PC-9 (cell line): ENCODE measurements at regions not wholly inside any gene's neighbourhood (a gene's known extent, or its start where the extent isn't known, plus 50 kb on each side); places are given as distances from the start of the nearest gene placed in this dataset.

Source experiments
- BruUV-seq: library from RNA; stranded (reverse); fragments of 400-500 nt; replicated peaks from 2 replicates; lab custom pipeline; 2021; lab: Mats Ljungman, UMichigan
- CTCF ChIA-PET: fragments of 300-600 bp; sonication (Branson Sonifier 250); formaldehyde crosslinking; loops from one replicate; lab custom pipeline; 2022; ENCODE audit warnings: antibody characterized with exemption; lab: Charles Lee
- POLR2A ChIA-PET: fragments of 300-600 bp; sonication (Branson Sonifier 250); formaldehyde crosslinking; loops from one replicate; lab custom pipeline; 2022; ENCODE audit warnings: antibody characterized with exemption; ENCODE audit not compliant: unreplicated experiment; lab: Charles Lee
- DNase-seq, 2 experiments: peaks; one replicate each; pipeline versions ENCODE4 v3.0.0 to v3.0.0-alpha.2; 2015 to 2022; ENCODE audit warnings: mixed read lengths in 1 of 2
- H2AFZ ChIP-seq: fragments of 200-600 bp; sonication (generic); 2 replicates; pipeline ENCODE4 v1.8.1; 2017; ENCODE audit warnings: antibody characterized with exemption
- H3F3A ChIP-seq: fragments of 200-600 bp; sonication (generic); 2 replicates; pipeline ENCODE4 v1.8.1; 2017; ENCODE audit warnings: antibody characterized with exemption, mild to moderate bottlenecking, low read depth; ENCODE audit not compliant: insufficient read depth
- H3K27ac ChIP-seq: fragments of 200-600 bp; sonication (generic); 2 replicates; pipeline ENCODE4 v1.6.1; 2016; ENCODE audit warnings: mixed run types
- H3K27me3 ChIP-seq: fragments of 200-600 bp; sonication (generic); 2 replicates; pipeline ENCODE4 v1.6.1; 2016; ENCODE audit warnings: low read depth, mixed run types; ENCODE audit not compliant: insufficient read depth
- H3K36me3 ChIP-seq: fragments of 200-600 bp; sonication (generic); 2 replicates; pipeline ENCODE4 v1.6.1; 2016; ENCODE audit warnings: low read depth, mixed run types
- H3K4me1 ChIP-seq: fragments of 200-600 bp; sonication (generic); replicated peaks from 2 replicates; pipeline ENCODE4 v1.6.1; 2016; ENCODE audit warnings: mixed run types; ENCODE audit not compliant: insufficient read depth
- H3K4me2 ChIP-seq: fragments of 200-600 bp; sonication (generic); 2 replicates; pipeline ENCODE4 v1.6.1; 2017; ENCODE audit warnings: mixed run types
- H3K4me3 ChIP-seq: fragments of 200-600 bp; sonication (generic); 2 replicates; pipeline ENCODE4 v1.6.1; 2016; ENCODE audit warnings: mixed run types
- H3K79me2 ChIP-seq: fragments of 200-600 bp; sonication (generic); 2 replicates; pipeline ENCODE4 v1.6.1; 2017; ENCODE audit warnings: low read depth, mixed run types
- H3K9me2 ChIP-seq: fragments of 200-600 bp; sonication (generic); 2 replicates; pipeline ENCODE4 v1.8.1; 2017; ENCODE audit warnings: mild to moderate bottlenecking; ENCODE audit not compliant: insufficient read depth
- H3K9me3 ChIP-seq: fragments of 200-600 bp; sonication (generic); 2 replicates; pipeline ENCODE4 v1.8.1; 2016; ENCODE audit warnings: low read depth; ENCODE audit not compliant: insufficient read depth
- H4K20me1 ChIP-seq: fragments of 200-600 bp; sonication (generic); 2 replicates; pipeline ENCODE4 v1.8.1; 2017; ENCODE audit not compliant: insufficient read depth
- EZH2 ChIP-seq: fragments of 200-600 bp; sonication (generic); IDR thresholded peaks from 2 replicates; pipeline ENCODE4 v1.8.0; 2017; ENCODE audit warnings: antibody characterized with exemption, low read depth
- intact Hi-C: fragments of 100-400 bp; cut with micrococcal nuclease; formaldehyde crosslinking; loops from one replicate; pipeline ENCODE4 v1.10.0; 2022; ENCODE audit not compliant: unreplicated experiment
- TF ChIP-seq, protein P1 (sequence below): fragments of 200-600 bp; sonication (generic); conservative IDR thresholded peaks from 2 replicates; pipeline ENCODE4 v1.6.1; 2017; ENCODE audit warnings: mixed run types, antibody characterized with exemption, mild to moderate bottlenecking, moderate library complexity

DNA sequence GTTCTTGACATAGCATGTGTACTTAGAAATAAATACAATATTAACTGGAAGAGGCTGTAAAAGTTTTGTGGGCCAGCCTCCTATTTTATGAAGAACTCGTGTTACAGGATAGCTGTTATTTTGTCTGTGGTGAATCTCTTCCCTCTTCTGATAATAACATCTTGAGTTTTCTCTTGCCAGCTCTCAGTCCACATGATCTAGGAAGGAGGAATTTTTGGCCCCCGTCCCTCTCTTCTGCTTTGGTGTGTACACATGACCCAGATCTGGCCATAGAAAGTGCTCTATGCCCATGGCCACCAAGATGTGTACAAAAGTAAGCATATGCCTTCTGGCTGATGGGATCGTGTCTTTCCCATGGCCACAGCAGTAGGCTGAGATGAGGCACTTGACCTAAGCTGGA lies 108.0 kb upstream of the LEF1 start:
- POLR2A ChIA-PET: no interaction called here
- Histone ChIP-seq H3K4me3 (no peak overlapping the region), H3K36me3 (no peaks in the 10 kb centered on the region), H3K9me2 (no peaks in the 10 kb centered on the region), H3K79me2 (no peaks in the 10 kb centered on the region), H3K27ac (no peak overlapping the region), H3F3A (no peaks in the 10 kb centered on the region), H3K27me3 (no peaks in the 10 kb centered on the region), H3K4me2 (no peak overlapping the region), H4K20me1 (no peaks in the 10 kb centered on the region), H3K4me1 (no peaks in the 10 kb centered on the region), H3K9me3 (no peaks in the 10 kb centered on the region), H2AFZ (no peak overlapping the region)
- no peak for DNase-seq
- TF ChIP-seq EZH2: no peak
- TF ChIP-seq, protein P1, sequence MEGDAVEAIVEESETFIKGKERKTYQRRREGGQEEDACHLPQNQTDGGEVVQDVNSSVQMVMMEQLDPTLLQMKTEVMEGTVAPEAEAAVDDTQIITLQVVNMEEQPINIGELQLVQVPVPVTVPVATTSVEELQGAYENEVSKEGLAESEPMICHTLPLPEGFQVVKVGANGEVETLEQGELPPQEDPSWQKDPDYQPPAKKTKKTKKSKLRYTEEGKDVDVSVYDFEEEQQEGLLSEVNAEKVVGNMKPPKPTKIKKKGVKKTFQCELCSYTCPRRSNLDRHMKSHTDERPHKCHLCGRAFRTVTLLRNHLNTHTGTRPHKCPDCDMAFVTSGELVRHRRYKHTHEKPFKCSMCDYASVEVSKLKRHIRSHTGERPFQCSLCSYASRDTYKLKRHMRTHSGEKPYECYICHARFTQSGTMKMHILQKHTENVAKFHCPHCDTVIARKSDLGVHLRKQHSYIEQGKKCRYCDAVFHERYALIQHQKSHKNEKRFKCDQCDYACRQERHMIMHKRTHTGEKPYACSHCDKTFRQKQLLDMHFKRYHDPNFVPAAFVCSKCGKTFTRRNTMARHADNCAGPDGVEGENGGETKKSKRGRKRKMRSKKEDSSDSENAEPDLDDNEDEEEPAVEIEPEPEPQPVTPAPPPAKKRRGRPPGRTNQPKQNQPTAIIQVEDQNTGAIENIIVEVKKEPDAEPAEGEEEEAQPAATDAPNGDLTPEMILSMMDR: no peak
- intact Hi-C loops: no loop called here
- CTCF ChIA-PET: no interaction called here
- no TSS peak for BruUV-seq

DNA sequence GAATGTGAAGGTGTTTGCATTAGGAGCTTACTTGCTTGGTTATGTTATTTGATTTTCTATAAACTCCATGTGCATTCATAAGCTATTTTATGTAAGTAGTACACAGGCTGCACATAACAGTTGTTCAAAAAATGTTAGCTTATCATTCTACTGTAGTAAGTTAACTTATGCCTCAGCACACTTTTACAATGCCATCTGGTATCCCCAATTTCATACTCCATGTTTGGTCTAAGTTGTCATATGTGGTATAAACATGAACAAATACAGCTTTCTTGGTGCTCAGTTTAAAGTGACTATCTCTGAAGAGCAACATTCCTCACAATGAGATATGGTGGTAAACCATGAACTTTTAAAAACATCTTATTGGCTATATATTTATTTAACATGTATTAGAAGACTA lies 104.3 kb upstream of the LEF1 start:
- Histone ChIP-seq H3K36me3 (no peaks in the 10 kb centered on the region), H3K4me1 (no peaks in the 10 kb centered on the region), H4K20me1 (no peaks in the 10 kb centered on the region), H3K9me3 (no peaks in the 10 kb centered on the region), H3K4me2 (no peak overlapping the region), H3K9me2 (no peaks in the 10 kb centered on the region), H3K79me2 (no peaks in the 10 kb centered on the region), H3K4me3 (no peak overlapping the region), H2AFZ (no peak overlapping the region), H3F3A (no peaks in the 10 kb centered on the region), H3K27ac (no peak overlapping the region), H3K27me3 (no peaks in the 10 kb centered on the region)
- intact Hi-C loops: no loop called here
- BruUV-seq: no TSS peak
- ChIA-PET POLR2A (no interaction called here), CTCF (no interaction called here)
- DNase-seq: no peak
- TF ChIP-seq, protein P1: no peak
- no peak for TF ChIP-seq EZH2

DNA sequence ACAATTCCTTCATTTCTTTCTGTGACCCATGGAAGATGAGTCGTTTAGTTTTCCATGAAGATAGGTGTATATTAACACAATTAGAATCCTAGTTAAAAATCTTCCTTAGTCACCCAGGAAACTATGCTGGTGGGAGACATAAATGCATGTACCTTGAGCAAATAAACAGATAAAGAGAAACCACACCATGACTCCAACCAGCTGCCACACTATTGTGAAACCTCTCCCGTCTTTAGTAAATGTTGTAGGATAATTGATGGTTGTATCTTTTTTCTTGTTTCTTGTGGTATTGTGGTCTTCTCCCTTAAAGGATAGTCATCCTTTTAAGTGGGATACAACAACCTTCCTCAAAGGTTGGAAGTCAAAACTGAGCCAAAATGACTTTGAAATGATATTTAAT lies 103.8 kb upstream of the LEF1 start:
- no peak for DNase-seq
- no TSS peak for BruUV-seq

More for the DNA sequence above, 103.8 kb upstream of the LEF1 start:
- H3K79me2 ChIP-seq: no peaks in the 10 kb centered on the region
- no peaks in the 10 kb centered on the region for H3K4me1 ChIP-seq
- no peak overlapping the region for H3K4me3 ChIP-seq
- no peaks in the 10 kb centered on the region for H3K36me3 ChIP-seq
- H3K4me2 ChIP-seq: no peak overlapping the region
- no peaks in the 10 kb centered on the region for H3K9me2 ChIP-seq
- no peaks in the 10 kb centered on the region for H4K20me1 ChIP-seq
- H3F3A ChIP-seq: no peaks in the 10 kb centered on the region
- H3K9me3 ChIP-seq: no peaks in the 10 kb centered on the region
- H3K27ac ChIP-seq: no peak overlapping the region
- H2AFZ ChIP-seq: no peak overlapping the region
- no peak for TF ChIP-seq EZH2
- TF ChIP-seq, protein P1: no peak
- intact Hi-C loops: no loop called here
- ChIA-PET CTCF (no interaction called here), POLR2A (no interaction called here)
- H3K27me3 ChIP-seq: no peaks in the 10 kb centered on the region
